Fibroblast of the aortic adventitia (primary cell): ENCODE measurements at regions not wholly inside any gene's neighbourhood (a gene's known extent, or its start where the extent isn't known, plus 50 kb on each side); places are given as distances from the start of the nearest gene placed in this dataset.

Source experiments
- DNase-seq: peaks from one replicate; pipeline ENCODE4 v3.0.0-alpha.2; 2010; ENCODE audit warnings: low read depth
- H3K4me3 ChIP-seq: 2 replicates; pipeline ENCODE4 v1.5.1; 2011; ENCODE audit warnings: low read depth, mild to moderate bottlenecking, control low read depth, low read length, moderate library complexity
- CTCF ChIP-seq: IDR thresholded peaks from 2 replicates; pipeline ENCODE4 v1.5.1; 2011; ENCODE audit warnings: mild to moderate bottlenecking, low read length, control low read depth, inconsistent platforms; ENCODE audit not compliant: insufficient read depth

GRCh38 chr2:239459606-239460005 lies 58.8 kb upstream of the HDAC4 start:
- no peak for TF ChIP-seq CTCF
- no peak overlapping the region for H3K4me3 ChIP-seq

GRCh38 chr2:239459056-239459455 lies 58.2 kb upstream of the HDAC4 start:
- no peak overlapping the region for H3K4me3 ChIP-seq
- no peak for TF ChIP-seq CTCF
- DNase-seq: no peak

More at GRCh38 chr2:239459606-239460005, 58.8 kb upstream of the HDAC4 start:
- no peak for DNase-seq

- no peak for TF ChIP-seq CTCF
- no peak overlapping the region for H3K4me3 ChIP-seq
- no peak for DNase-seq
Measured at GRCh38 chr2:239457586-239458445, 57.0 kb upstream of the HDAC4 start.

- H3K4me3 ChIP-seq: no peak overlapping the region
- DNase-seq: no peak
- no peak for TF ChIP-seq CTCF
Measured at GRCh38 chr2:239456940-239457339, 56.1 kb upstream of the HDAC4 start.

- TF ChIP-seq CTCF: no peak
- DNase-seq: no peak
- H3K4me3 ChIP-seq: no peak overlapping the region
Measured at GRCh38 chr2:239455436-239456203, 54.8 kb upstream of the HDAC4 start.

- DNase-seq: no peak
- TF ChIP-seq CTCF: no peak
- H3K4me3 ChIP-seq: no peak overlapping the region
Measured at GRCh38 chr2:239454507-239454906, 53.7 kb upstream of the HDAC4 start.
